Skeletal muscle satellite cell (primary cell): ENCODE measurements at regions not wholly inside any gene's neighbourhood (a gene's known extent, or its start where the extent isn't known, plus 50 kb on each side); places are given as distances from the start of the nearest gene placed in this dataset.

Experiments
- H3K27me3 ChIP-seq: 2 replicates; pipeline ENCODE4 v1.7.0; 2013; ENCODE audit warnings: low read length; ENCODE audit not compliant: control insufficient read depth, insufficient read depth
- H3K36me3 ChIP-seq: 2 replicates; pipeline ENCODE4 v1.7.0; 2013; ENCODE audit warnings: mild to moderate bottlenecking, control low read depth, low read length; ENCODE audit not compliant: insufficient read depth
- H3K4me1 ChIP-seq: 2 replicates; pipeline ENCODE4 v1.7.0; 2013; ENCODE audit warnings: low read length; ENCODE audit not compliant: control insufficient read depth, insufficient read depth
- H3K4me2 ChIP-seq: 2 replicates; pipeline ENCODE4 v1.7.0; 2013; ENCODE audit warnings: mild to moderate bottlenecking, low read length
- H3K4me3 ChIP-seq: 2 replicates; pipeline ENCODE4 v1.7.0; 2013; ENCODE audit warnings: low read length
- H3K9ac ChIP-seq: 2 replicates; pipeline ENCODE4 v1.7.0; 2013; ENCODE audit warnings: mild to moderate bottlenecking, low read depth, low read length, moderate library complexity
- H3K9me3 ChIP-seq: replicated peaks from 2 replicates; pipeline ENCODE4 v1.7.0; 2013; ENCODE audit warnings: mild to moderate bottlenecking, control low read depth, low read length

- H3K4me2 ChIP-seq = no peak overlapping the region
- peaks cover 2% of the 10 kb centered on the region for H3K9me3 ChIP-seq
- H3K27me3 ChIP-seq = no peaks in the 10 kb centered on the region
- no peak overlapping the region for H3K4me3 ChIP-seq
- no peaks in the 10 kb centered on the region for H3K4me1 ChIP-seq
- H3K9ac ChIP-seq = no peak overlapping the region
- no peaks in the 10 kb centered on the region for H3K36me3 ChIP-seq
Measured at GRCh38 chr9:2406252-2406651, 215.3 kb upstream of the VLDLR start.

GRCh38 chr9:2407450-2407849, 214.1 kb upstream of the VLDLR start:
- Histone ChIP-seq H3K9me3 (peaks cover 2% of the 10 kb centered on the region), H3K36me3 (no peaks in the 10 kb centered on the region), H3K9ac (no peak overlapping the region), H3K4me2 (no peak overlapping the region), H3K27me3 (no peaks in the 10 kb centered on the region), H3K4me3 (no peak overlapping the region), H3K4me1 (no peaks in the 10 kb centered on the region)

- Histone ChIP-seq H3K36me3 (no peaks in the 10 kb centered on the region), H3K9ac (no peak overlapping the region), H3K4me1 (no peaks in the 10 kb centered on the region), H3K9me3 (no peaks in the 10 kb centered on the region), H3K27me3 (no peaks in the 10 kb centered on the region), H3K4me3 (no peak overlapping the region), H3K4me2 (no peak overlapping the region)
Measured at GRCh38 chr9:2411459-2412215, 209.9 kb upstream of the VLDLR start.

- Histone ChIP-seq H3K27me3 (no peaks in the 10 kb centered on the region), H3K36me3 (no peaks in the 10 kb centered on the region), H3K4me2 (no peak overlapping the region), H3K4me1 (no peaks in the 10 kb centered on the region), H3K9me3 (no peaks in the 10 kb centered on the region), H3K4me3 (no peak overlapping the region), H3K9ac (no peak overlapping the region)
Measured at GRCh38 chr9:2413160-2413805, 208.3 kb upstream of the VLDLR start.

- Histone ChIP-seq H3K4me2 (no peak overlapping the region), H3K27me3 (no peaks in the 10 kb centered on the region), H3K9me3 (no peaks in the 10 kb centered on the region), H3K36me3 (no peaks in the 10 kb centered on the region), H3K9ac (no peak overlapping the region), H3K4me1 (no peaks in the 10 kb centered on the region), H3K4me3 (no peak overlapping the region)
Measured at GRCh38 chr9:2414465-2414864, 207.1 kb upstream of the VLDLR start.

- Histone ChIP-seq H3K27me3 (no peaks in the 10 kb centered on the region), H3K4me1 (no peaks in the 10 kb centered on the region), H3K4me3 (no peak overlapping the region), H3K36me3 (no peaks in the 10 kb centered on the region), H3K9me3 (no peaks in the 10 kb centered on the region), H3K4me2 (no peak overlapping the region), H3K9ac (no peak overlapping the region)
Measured at GRCh38 chr9:2415326-2415725, 206.3 kb upstream of the VLDLR start.

GRCh38 chr9:2417730-2418129, 203.9 kb upstream of the VLDLR start:
- Histone ChIP-seq H3K9me3 (no peaks in the 10 kb centered on the region), H3K27me3 (no peaks in the 10 kb centered on the region), H3K4me1 (no peaks in the 10 kb centered on the region), H3K36me3 (no peaks in the 10 kb centered on the region), H3K4me3 (no peak overlapping the region), H3K4me2 (no peak overlapping the region), H3K9ac (no peak overlapping the region)

- Histone ChIP-seq H3K4me2 (no peak overlapping the region), H3K27me3 (no peaks in the 10 kb centered on the region), H3K9ac (no peak overlapping the region), H3K9me3 (no peaks in the 10 kb centered on the region), H3K4me3 (no peak overlapping the region), H3K4me1 (no peaks in the 10 kb centered on the region), H3K36me3 (no peaks in the 10 kb centered on the region)
Measured at GRCh38 chr9:2418619-2419018, 203.0 kb upstream of the VLDLR start.

GRCh38 chr9:2419347-2419746, 202.2 kb upstream of the VLDLR start:
- H3K4me1 ChIP-seq = no peaks in the 10 kb centered on the region
- H3K9ac ChIP-seq = no peak overlapping the region
- no peak overlapping the region for H3K4me2 ChIP-seq
- no peaks in the 10 kb centered on the region for H3K27me3 ChIP-seq
- H3K9me3 ChIP-seq = no peaks in the 10 kb centered on the region
- no peaks in the 10 kb centered on the region for H3K36me3 ChIP-seq
- H3K4me3 ChIP-seq = no peak overlapping the region

GRCh38 chr9:2420543-2420942, 201.0 kb upstream of the VLDLR start:
- Histone ChIP-seq H3K9me3 (no peaks in the 10 kb centered on the region), H3K27me3 (no peaks in the 10 kb centered on the region), H3K4me1 (no peaks in the 10 kb centered on the region)

GRCh38 chr9:2424619-2425033, 197.0 kb upstream of the VLDLR start:
- no peak overlapping the region for H3K4me3 ChIP-seq
- no peak overlapping the region for H3K9ac ChIP-seq

More at GRCh38 chr9:2420543-2420942, 201.0 kb upstream of the VLDLR start:
- Histone ChIP-seq H3K4me3 (no peak overlapping the region), H3K4me2 (no peak overlapping the region), H3K9ac (no peak overlapping the region), H3K36me3 (no peaks in the 10 kb centered on the region)

GRCh38 chr9:2425676-2426075, 195.9 kb upstream of the VLDLR start:
- Histone ChIP-seq H3K9me3 (no peaks in the 10 kb centered on the region), H3K4me2 (no peak overlapping the region), H3K4me1 (no peaks in the 10 kb centered on the region)

More at GRCh38 chr9:2424619-2425033, 197.0 kb upstream of the VLDLR start:
- Histone ChIP-seq H3K9me3 (no peaks in the 10 kb centered on the region), H3K36me3 (no peaks in the 10 kb centered on the region), H3K4me1 (no peaks in the 10 kb centered on the region), H3K27me3 (no peaks in the 10 kb centered on the region), H3K4me2 (no peak overlapping the region)

More at GRCh38 chr9:2425676-2426075, 195.9 kb upstream of the VLDLR start:
- no peak overlapping the region for H3K9ac ChIP-seq
- H3K4me3 ChIP-seq = no peak overlapping the region
- peaks cover 2% of the 10 kb centered on the region for H3K27me3 ChIP-seq
- H3K36me3 ChIP-seq = no peaks in the 10 kb centered on the region
